HEK293 (cell line): ENCODE measurements at regions not wholly inside any gene's neighbourhood (a gene's known extent, or its start where the extent isn't known, plus 50 kb on each side); places are given as distances from the start of the nearest gene placed in this dataset.

ENCODE experiments used
- CTCF ChIA-PET: fragments of 350-600 bp; formaldehyde crosslinking; extraction: SDS; loops from one replicate; lab custom pipeline; 2021; ENCODE audit warnings: antibody characterized with exemption; lab: Yijun Ruan, JAX
- POLR2A ChIA-PET: fragments of 300-600 bp; formaldehyde crosslinking; extraction: SDS; loops from one replicate; lab custom pipeline; 2020; ENCODE audit warnings: antibody characterized with exemption, inconsistent platforms; lab: Yijun Ruan, JAX
- H3K27ac ChIP-seq: fragments of 200-500 bp; sonication (Bioruptor generic); 2 replicates; pipeline ENCODE4 v1.5.1; 2014; ENCODE audit warnings: low read depth, low read length, control low read depth, inconsistent platforms; ENCODE audit errors: extremely low read depth
- H3K36me3 ChIP-seq, 2 experiments: fragments of 200-500 bp in 1 of 2; sonication (Bioruptor generic) in 1 of 2; 1 replicate in 1 of 2; 2 replicates in 1 of 2; pipeline ENCODE4 v1.5.1; 2014 to 2017; ENCODE audit warnings: inconsistent platforms in 2 of 2, low read length in 2 of 2; ENCODE audit not compliant: control insufficient read depth in 2 of 2, insufficient read depth in 1 of 2
- H3K4me1 ChIP-seq: fragments of 200-500 bp; sonication (Bioruptor generic); 2 replicates; pipeline ENCODE4 v1.5.1; 2014; ENCODE audit warnings: mild to moderate bottlenecking, low read length, inconsistent platforms; ENCODE audit not compliant: control insufficient read depth, insufficient read depth
- H3K4me3 ChIP-seq: 2 replicates; pipeline ENCODE4 v1.5.1; 2011; ENCODE audit warnings: low read depth, mild to moderate bottlenecking, control low read depth, low read length, moderate library complexity
- H3K9me3 ChIP-seq: fragments of 200-500 bp; sonication (Bioruptor generic); 2 replicates; pipeline ENCODE4 v1.5.1; 2014; ENCODE audit warnings: low read depth, low read length, inconsistent platforms; ENCODE audit not compliant: control insufficient read depth, insufficient read depth
- GFI1B ChIP-seq: fragments of 450-650 bp; formaldehyde crosslinking; IDR thresholded peaks from 2 replicates; pipeline ENCODE4 v1.5.1; 2016; ENCODE audit warnings: missing biosample characterization, missing genetic modification characterization
- KLF16 ChIP-seq: fragments of 450-650 bp; formaldehyde crosslinking; IDR thresholded peaks from 2 replicates; pipeline ENCODE4 v1.5.1; 2017; ENCODE audit warnings: missing biosample characterization, missing genetic modification characterization
- OSR2 ChIP-seq: fragments of 450-650 bp; formaldehyde crosslinking; IDR thresholded peaks from 2 replicates; pipeline ENCODE4 v1.5.1; 2016; ENCODE audit warnings: missing biosample characterization, missing genetic modification characterization
- SCRT2 ChIP-seq: fragments of 450-650 bp; formaldehyde crosslinking; IDR thresholded peaks from 2 replicates; pipeline ENCODE4 v1.5.1; 2016; ENCODE audit warnings: missing biosample characterization, missing genetic modification characterization
- YY2 ChIP-seq: fragments of 450-650 bp; formaldehyde crosslinking; IDR thresholded peaks from 2 replicates; pipeline ENCODE4 v1.5.1; 2016; ENCODE audit warnings: missing biosample characterization, missing genetic modification characterization
- ZNF133 ChIP-seq: fragments of 450-650 bp; formaldehyde crosslinking; IDR thresholded peaks from 2 replicates; pipeline ENCODE4 v1.5.1; 2016; ENCODE audit warnings: missing biosample characterization, missing genetic modification characterization
- ZNF157 ChIP-seq: fragments of 450-650 bp; formaldehyde crosslinking; IDR thresholded peaks from 2 replicates; pipeline ENCODE4 v1.5.1; 2016; ENCODE audit warnings: missing biosample characterization, missing genetic modification characterization
- ZNF404 ChIP-seq: fragments of 450-650 bp; formaldehyde crosslinking; IDR thresholded peaks from 2 replicates; pipeline ENCODE4 v1.5.1; 2017; ENCODE audit warnings: missing biosample characterization, missing genetic modification characterization
- ZNF510 ChIP-seq: fragments of 450-650 bp; formaldehyde crosslinking; IDR thresholded peaks from 2 replicates; pipeline ENCODE4 v1.5.1; 2018; ENCODE audit warnings: mild to moderate bottlenecking, missing genetic modification characterization, missing biosample characterization; ENCODE audit not compliant: insufficient replicate concordance
- ZNF521 ChIP-seq: fragments of 450-650 bp; formaldehyde crosslinking; IDR thresholded peaks from 2 replicates; pipeline ENCODE4 v1.5.1; 2017; ENCODE audit warnings: missing biosample characterization, mild to moderate bottlenecking, missing genetic modification characterization
- ZNF658 ChIP-seq: fragments of 450-650 bp; formaldehyde crosslinking; IDR thresholded peaks from 2 replicates; pipeline ENCODE4; 2016; ENCODE audit warnings: missing biosample characterization, missing genetic modification characterization
- ZNF777 ChIP-seq: fragments of 450-650 bp; formaldehyde crosslinking; IDR thresholded peaks from 2 replicates; pipeline ENCODE4 v1.5.1; 2017; ENCODE audit warnings: missing biosample characterization, missing genetic modification characterization, borderline replicate concordance
- ZSCAN30 ChIP-seq: fragments of 450-650 bp; IDR thresholded peaks from 2 replicates; pipeline ENCODE4 v1.5.1; 2018; ENCODE audit warnings: missing biosample characterization, mild to moderate bottlenecking, missing genetic modification characterization, moderate library complexity
- TF ChIP-seq, protein P1 (sequence below): fragments of 450-650 bp; formaldehyde crosslinking; IDR thresholded peaks from 2 replicates; pipeline ENCODE4; 2016; ENCODE audit warnings: missing biosample characterization, missing genetic modification characterization
- TF ChIP-seq, protein P2 (sequence below): fragments of 450-650 bp; IDR thresholded peaks from 2 replicates; pipeline ENCODE4 v1.5.1; 2018; ENCODE audit warnings: missing biosample characterization, missing genetic modification characterization
- TF ChIP-seq, protein P3 (sequence below): fragments of 450-650 bp; formaldehyde crosslinking; IDR thresholded peaks from 2 replicates; pipeline ENCODE4 v1.5.1; 2016; ENCODE audit warnings: missing biosample characterization, missing genetic modification characterization

DNA sequence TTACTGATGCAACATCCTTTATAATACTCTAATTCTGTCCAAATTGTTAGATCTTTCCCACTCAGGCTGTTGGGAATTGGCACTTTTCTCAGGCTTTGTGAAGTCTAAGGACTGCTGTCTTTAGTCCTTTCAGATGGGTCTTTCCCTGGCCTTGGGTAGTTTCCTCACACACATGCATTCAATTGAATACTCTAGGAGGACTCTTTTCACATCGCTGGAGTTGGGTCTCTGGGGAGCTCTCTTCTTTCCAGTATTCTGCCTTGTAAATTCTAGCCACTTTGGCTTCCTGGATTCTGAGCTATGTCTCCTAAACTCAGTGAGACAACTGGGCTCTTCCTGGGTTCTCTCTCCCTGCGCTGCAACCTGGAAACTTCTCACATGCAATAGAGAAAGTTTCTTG is 215.5 kb downstream of the SNX18 start:
- Histone ChIP-seq H3K4me3 (no peak overlapping the region), H3K27ac (no peak overlapping the region), H3K9me3 (no peaks in the 10 kb centered on the region), H3K4me1 (no peaks in the 10 kb centered on the region), H3K36me3 (no peaks in the 10 kb centered on the region)
- CTCF ChIA-PET: interaction anchor here (0.9 kb wide), 1 partner anchor 413 kb away, joined by 3 read pairs; no protein-coding TSS in a partner anchor
- TF ChIP-seq ZNF521 (tag by site-specific recombination) (no peak), OSR2 (no peak), ZNF404 (tag by site-specific recombination) (no peak), YY2 (no peak), ZNF510 (tag by site-specific recombination) (no peak), ZNF157 (no peak), ZSCAN30 (no peak)
- TF ChIP-seq, protein P1, sequence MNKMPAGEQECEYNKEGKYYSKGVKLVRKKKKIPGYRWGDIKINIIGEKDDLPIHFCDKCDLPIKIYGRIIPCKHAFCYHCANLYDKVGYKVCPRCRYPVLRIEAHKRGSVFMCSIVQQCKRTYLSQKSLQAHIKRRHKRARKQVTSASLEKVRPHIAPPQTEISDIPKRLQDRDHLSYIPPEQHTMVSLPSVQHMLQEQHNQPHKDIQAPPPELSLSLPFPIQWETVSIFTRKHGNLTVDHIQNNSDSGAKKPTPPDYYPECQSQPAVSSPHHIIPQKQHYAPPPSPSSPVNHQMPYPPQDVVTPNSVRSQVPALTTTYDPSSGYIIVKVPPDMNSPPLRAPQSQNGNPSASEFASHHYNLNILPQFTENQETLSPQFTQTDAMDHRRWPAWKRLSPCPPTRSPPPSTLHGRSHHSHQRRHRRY: no peak
- POLR2A ChIA-PET: no interaction called here

DNA sequence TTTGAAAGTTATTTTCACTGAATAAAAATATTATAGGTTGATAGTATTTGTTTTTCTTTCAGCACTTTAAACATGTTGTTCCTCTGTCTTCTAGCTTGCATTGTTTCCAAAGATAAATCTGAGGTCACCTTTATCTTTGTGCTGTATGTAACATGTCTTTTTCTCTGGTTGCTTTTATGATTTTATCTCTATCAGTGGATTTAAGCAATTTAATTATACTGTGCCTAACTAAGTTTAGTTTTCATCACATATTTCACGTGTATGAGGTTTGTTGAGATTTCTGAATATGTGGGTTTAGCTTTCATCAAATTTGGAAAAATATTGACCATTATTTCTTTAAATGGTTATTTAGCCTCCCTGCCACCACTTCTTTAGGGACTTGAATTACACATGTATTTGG is 214.5 kb downstream of the SNX18 start:
- ChIA-PET CTCF (interaction anchor here (1.0 to 1.4 kb wide), 3 partner anchors 10 to 113 kb away, joined by 3 to 7 read pairs (median 4); no protein-coding TSS in a partner anchor), POLR2A (no interaction called here)
- no peak overlapping the region for H3K4me3 ChIP-seq

DNA sequence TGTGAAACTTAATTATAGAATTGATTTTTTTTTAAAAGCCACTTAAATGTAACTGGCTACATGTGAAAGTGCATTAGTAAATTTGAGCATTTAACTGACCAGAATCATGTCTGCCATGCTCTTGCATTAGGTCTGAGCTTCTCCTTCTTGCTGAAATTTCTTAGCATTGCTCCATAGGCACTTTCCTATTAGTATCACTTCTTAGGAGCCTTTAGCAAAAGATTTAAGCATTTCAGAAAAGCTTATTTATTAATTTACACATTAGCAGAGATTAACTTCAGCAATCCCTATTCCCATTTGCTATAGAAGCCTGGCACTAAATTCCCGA is 211.0 kb downstream of the SNX18 start:
- CTCF ChIA-PET: no interaction called here
- no peaks in the 10 kb centered on the region for H3K9me3 ChIP-seq
- no peaks in the 10 kb centered on the region for H3K36me3 ChIP-seq
- no peak for TF ChIP-seq ZNF777 (tag by site-specific recombination)
- TF ChIP-seq, protein P2, sequence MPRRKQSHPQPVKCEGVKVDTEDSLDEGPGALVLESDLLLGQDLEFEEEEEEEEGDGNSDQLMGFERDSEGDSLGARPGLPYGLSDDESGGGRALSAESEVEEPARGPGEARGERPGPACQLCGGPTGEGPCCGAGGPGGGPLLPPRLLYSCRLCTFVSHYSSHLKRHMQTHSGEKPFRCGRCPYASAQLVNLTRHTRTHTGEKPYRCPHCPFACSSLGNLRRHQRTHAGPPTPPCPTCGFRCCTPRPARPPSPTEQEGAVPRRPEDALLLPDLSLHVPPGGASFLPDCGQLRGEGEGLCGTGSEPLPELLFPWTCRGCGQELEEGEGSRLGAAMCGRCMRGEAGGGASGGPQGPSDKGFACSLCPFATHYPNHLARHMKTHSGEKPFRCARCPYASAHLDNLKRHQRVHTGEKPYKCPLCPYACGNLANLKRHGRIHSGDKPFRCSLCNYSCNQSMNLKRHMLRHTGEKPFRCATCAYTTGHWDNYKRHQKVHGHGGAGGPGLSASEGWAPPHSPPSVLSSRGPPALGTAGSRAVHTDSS (tag by site-specific recombination): no peak
- TF ChIP-seq, protein P3, sequence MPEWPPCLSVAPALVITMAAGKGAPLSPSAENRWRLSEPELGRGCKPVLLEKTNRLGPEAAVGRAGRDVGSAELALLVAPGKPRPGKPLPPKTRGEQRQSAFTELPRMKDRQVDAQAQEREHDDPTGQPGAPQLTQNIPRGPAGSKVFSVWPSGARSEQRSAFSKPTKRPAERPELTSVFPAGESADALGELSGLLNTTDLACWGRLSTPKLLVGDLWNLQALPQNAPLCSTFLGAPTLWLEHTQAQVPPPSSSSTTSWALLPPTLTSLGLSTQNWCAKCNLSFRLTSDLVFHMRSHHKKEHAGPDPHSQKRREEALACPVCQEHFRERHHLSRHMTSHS (tag by site-specific recombination): no peak
- TF ChIP-seq KLF16 (tag by site-specific recombination): no peak
- TF ChIP-seq SCRT2 (tag by site-specific recombination): no peak
- no peak for TF ChIP-seq ZNF658
- TF ChIP-seq, all 188 proteins: peak for 0
- no peak overlapping the region for H3K27ac ChIP-seq
- H3K4me3 ChIP-seq: no peak overlapping the region
- POLR2A ChIA-PET: no interaction called here
- no peaks in the 10 kb centered on the region for H3K4me1 ChIP-seq

More for the DNA sequence above, 214.5 kb downstream of the SNX18 start:
- TF ChIP-seq, protein P1: no peak
- no peak for TF ChIP-seq ZNF133 (tag by site-specific recombination)
- no peak for TF ChIP-seq GFI1B (tag by site-specific recombination)
- no peaks in the 10 kb centered on the region for H3K4me1 ChIP-seq
- no peak overlapping the region for H3K27ac ChIP-seq
- no peaks in the 10 kb centered on the region for H3K9me3 ChIP-seq
- no peaks in the 10 kb centered on the region for H3K36me3 ChIP-seq
